ENCODE measurements at regions not wholly inside any gene's neighbourhood (a gene's known extent, or its start where the extent isn't known, plus 50 kb on each side); places are given as distances from the start of the nearest gene placed in this dataset.

DNA sequence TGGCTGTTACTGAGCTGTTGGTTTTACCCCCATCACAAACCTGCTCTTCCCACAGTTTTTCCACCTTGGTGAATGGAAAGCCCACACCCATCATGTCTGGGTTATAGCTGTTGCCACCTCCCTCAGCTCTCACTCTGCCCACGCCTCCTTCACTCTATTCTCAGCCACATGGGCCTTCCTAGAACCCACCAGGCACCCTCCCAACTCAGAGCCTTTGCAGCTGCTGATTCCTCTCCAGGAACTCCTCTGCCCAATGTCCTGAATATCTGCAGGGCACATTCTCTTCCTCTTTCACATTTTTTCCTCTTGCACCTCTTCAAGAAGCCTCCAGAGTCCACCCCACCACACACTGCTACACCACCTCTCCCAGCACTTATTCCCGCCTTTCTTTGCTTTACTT, 177.4 kb downstream of the TBXT start:
- H3K27ac Mint-ChIP-seq = no peak overlapping the region
- no peak overlapping the region for H3K4me3 Mint-ChIP-seq
- H3K27me3 Mint-ChIP-seq = peaks cover 55% of the 10 kb centered on the region
- no peak for DNase-seq
- H3K4me1 Mint-ChIP-seq (ENCODE audit: low read depth) = peaks cover 14% of the 10 kb centered on the region
- no peaks in the 10 kb centered on the region for H3K9me3 Mint-ChIP-seq
- H3K36me3 Mint-ChIP-seq (ENCODE audit: low read depth) = no peaks in the 10 kb centered on the region

DNA sequence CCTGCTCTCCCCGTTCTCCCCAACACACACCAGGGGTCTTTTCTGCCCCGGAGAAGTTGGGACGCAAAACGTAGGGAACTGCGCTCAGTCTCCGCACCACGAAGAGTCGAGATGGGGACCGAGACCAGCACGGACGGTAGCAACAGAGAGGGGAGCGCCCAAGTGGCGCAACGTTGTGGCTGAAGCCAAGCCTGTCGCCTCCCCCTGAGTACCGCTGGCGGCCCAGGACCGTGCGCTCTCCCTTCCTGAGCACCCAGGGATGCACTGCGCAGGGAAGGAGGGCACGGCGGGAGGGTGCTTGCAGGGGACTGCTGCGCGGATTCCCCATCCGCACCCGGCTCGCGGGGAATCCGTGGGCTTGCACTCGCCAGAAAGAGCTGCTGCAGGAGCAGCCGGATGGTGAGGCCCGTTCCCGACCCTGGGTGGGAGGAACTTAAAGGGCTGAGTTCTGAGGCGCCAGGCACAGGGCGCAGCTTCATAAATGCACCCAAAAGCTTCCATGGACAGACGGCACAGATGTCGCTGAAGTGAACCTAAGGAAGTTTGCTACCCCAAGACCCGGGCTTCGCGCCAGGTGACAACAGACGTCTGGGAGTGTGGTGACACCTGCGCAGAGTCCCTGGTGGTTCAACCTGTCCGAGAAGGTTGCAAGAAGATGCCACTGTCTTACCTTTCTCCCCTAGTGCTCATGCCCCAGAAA, 178.7 kb downstream of the TBXT start:
- DNase-seq = no peak
- H3K4me1 Mint-ChIP-seq (ENCODE audit: low read depth) = peaks cover 14% of the 10 kb centered on the region
- no peak overlapping the region for H3K27ac Mint-ChIP-seq
- no peaks in the 10 kb centered on the region for H3K9me3 Mint-ChIP-seq
- peaks cover 61% of the 10 kb centered on the region for H3K27me3 Mint-ChIP-seq
- H3K4me3 Mint-ChIP-seq = no peak overlapping the region
- H3K36me3 Mint-ChIP-seq (ENCODE audit: low read depth) = no peaks in the 10 kb centered on the region

DNA sequence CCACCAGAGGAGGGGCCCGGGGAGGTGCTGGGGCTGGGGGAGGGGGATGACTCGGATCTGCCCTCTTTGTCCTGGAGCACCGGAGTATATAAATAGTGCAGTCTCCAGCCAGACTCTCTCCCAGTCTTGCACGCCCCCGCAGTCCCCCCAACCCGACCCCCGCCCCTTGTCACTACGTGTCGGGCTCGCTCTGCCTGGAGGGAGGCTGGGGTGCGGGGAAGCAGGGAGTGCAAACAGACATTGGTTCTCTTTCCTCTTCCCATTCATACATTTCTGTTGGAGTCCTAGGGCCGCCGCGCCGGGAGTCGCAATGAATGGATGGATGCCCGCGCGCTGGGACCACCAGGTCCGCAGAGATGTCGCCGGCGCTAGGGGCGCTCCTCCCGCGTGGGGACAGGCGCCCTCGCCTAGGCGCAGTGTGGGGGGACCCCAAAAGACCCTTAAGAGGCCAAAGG, 179.3 kb downstream of the TBXT start:
- Mint-ChIP-seq H3K27me3 (peaks cover 61% of the 10 kb centered on the region), H3K4me1 (ENCODE audit: low read depth) (peaks cover 14% of the 10 kb centered on the region), H3K9me3 (no peaks in the 10 kb centered on the region), H3K36me3 (ENCODE audit: low read depth) (no peaks in the 10 kb centered on the region), H3K27ac (no peak overlapping the region), H3K4me3 (no peak overlapping the region)
- no peak for DNase-seq

DNA sequence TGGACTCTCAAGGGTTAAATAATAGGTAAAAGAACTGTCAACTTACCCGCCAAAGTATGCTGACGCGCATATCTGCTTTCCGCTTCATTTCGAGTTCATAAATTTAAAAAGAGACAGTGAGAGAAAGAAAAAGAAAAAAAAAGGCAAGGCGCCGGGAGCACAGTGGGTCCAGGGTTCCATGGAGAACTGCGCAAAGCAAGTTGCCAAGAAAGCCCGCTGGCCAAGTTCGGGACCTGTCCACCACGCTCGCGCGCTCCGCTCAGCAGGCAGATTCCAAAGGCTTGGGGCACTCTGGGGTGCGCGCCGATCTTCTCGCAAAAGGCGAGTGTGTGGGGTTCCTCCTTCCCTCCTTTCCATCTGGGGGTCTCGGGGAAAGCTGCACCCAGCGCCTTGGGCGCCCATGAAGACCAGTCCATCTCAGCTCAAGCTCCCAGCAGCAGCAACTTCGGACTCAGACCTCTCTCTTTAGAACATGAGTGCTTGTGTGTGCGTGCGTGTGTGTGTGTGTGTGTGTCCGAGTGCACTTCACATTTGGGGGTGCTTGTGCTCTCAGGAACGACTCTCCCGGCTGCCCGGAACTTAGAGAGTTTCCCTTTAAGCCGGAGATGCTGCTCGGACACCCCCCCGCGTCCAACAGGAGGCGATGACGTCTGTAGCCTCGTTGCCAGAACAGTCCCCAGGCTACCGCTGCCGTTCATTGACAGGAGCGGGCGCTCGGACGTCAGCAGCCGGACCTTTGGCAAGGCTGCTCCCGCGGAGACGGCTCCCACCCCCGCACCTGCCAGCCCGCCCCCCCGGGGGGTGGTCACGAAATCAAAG, 180.0 kb downstream of the TBXT start:
- DNase-seq = no peak
- H3K27ac Mint-ChIP-seq = no peak overlapping the region
- no peak overlapping the region for H3K4me3 Mint-ChIP-seq
- peaks cover 67% of the 10 kb centered on the region for H3K27me3 Mint-ChIP-seq
- peaks cover 14% of the 10 kb centered on the region for H3K4me1 Mint-ChIP-seq (ENCODE audit: low read depth)
- no peaks in the 10 kb centered on the region for H3K9me3 Mint-ChIP-seq
- no peaks in the 10 kb centered on the region for H3K36me3 Mint-ChIP-seq (ENCODE audit: low read depth)

DNA sequence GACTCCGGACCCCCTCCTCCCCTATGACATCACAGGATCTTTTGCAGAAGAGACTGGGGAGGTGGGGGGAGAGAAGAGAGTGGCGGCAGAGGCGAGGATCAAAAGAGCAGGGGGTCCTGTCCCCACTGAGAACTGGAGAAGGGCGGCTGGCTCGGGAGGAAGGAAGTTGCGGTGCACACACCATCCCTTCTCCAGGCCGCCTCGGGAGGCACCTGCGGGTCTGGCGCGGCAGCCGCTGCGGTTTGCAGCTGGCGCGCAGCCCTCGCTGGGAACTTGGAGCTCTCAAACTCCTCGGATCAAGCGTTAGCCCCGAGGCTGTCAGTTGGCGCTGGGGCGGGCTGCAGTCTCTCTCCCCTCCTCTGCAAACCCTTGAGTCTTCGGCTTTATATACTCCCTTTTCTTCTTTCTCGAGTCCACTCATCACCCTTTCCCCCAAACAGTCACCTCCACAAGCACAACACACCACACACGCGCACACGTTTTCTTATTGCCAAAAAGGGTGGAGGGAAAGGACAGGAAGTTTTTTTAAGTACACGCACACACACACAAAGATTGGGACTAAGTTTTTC, 180.7 kb downstream of the TBXT start:
- Mint-ChIP-seq H3K27me3 (peaks cover 68% of the 10 kb centered on the region), H3K36me3 (ENCODE audit: low read depth) (no peaks in the 10 kb centered on the region), H3K4me3 (no peak overlapping the region), H3K9me3 (no peaks in the 10 kb centered on the region), H3K4me1 (ENCODE audit: low read depth) (peaks cover 14% of the 10 kb centered on the region), H3K27ac (no peak overlapping the region)
- DNase-seq = no peak

DNA sequence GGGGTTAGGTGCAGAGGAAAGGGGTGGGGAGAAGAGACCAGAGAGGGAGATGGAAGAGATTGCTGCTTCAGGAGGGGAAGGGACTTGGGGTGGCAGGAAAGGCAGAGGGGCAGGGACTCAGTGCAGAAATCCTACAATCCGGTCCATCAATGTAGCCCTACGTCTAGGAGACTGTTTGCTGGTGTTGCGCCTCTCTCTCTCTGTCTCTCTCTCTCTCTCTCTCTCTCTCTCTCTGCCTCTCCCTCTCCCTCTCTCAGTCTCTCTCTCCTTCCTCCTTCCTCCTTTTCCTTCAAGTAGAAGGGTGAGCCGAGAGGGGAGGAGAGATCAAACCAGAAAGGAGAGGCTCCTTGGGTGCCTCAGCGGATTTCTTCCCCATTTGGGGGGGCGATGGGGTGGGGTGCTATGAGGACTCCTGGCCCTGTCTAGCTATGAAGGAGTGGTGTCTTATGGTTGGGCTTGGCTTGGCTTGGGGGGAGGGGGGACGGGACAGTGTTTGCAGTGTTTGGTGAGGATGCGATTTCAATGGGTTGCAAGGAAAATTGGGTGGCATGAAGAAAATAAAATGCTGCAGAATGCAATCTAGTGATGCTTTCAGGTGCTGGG, 181.2 kb downstream of the TBXT start:
- H3K9me3 Mint-ChIP-seq = no peaks in the 10 kb centered on the region
- peaks cover 68% of the 10 kb centered on the region for H3K27me3 Mint-ChIP-seq
- H3K27ac Mint-ChIP-seq = no peak overlapping the region
- H3K36me3 Mint-ChIP-seq (ENCODE audit: low read depth) = no peaks in the 10 kb centered on the region
- peaks cover 14% of the 10 kb centered on the region for H3K4me1 Mint-ChIP-seq (ENCODE audit: low read depth)
- H3K4me3 Mint-ChIP-seq = no peak overlapping the region
- DNase-seq = no peak

DNA sequence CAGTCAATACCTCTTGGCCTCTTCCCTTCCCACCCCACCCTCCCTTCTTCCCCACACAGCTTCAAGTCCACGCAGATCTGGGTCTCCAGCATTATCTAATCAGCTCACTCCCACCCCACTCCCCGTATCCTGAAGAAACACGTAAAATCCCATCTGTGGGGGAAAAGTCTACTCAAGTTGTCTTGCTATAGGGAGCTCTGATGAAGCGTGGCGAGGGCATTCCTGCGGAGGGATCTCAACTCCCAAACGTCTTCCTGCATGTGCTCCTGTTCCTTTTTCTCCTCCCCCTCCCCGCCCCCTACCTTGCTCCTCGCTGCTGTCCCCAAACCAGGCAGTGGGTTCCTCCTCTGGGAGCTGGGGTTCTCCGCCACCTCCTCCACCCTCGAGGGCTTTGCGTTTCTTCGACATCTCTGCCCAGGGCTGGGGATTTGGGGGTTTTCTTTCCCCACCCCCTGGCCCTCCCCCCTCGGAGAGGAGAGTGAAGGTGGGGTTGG, 181.8 kb downstream of the TBXT start:
- Mint-ChIP-seq H3K36me3 (ENCODE audit: low read depth) (no peaks in the 10 kb centered on the region), H3K4me3 (no peak overlapping the region), H3K27me3 (peaks cover 65% of the 10 kb centered on the region), H3K4me1 (ENCODE audit: low read depth) (peaks cover 14% of the 10 kb centered on the region), H3K9me3 (no peaks in the 10 kb centered on the region), H3K27ac (no peak overlapping the region)
- DNase-seq = no peak

DNA sequence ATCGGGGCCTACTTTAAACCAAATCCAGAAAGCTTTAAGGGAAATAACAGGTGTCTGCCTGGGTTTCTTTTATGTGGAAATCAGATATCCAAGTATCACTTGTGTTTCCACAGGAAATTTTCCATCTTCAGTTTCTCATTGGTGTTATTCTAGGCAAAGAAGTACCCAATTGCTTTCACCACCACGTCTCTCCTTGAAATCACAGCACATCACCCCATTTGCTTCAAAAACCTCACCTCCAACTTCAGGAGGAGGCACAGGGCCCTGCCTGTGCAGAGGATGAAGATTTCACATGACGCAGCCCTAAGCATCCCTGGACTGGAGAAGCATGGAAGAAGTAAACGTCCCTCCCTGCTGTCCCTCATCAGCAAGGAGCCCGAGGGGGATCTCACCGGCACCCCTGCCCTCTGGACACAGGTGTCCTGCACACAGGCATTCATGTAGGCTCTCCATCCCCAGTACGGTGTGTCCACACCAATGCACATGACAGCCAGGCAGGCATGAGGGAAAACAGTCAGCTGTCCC, 182.3 kb downstream of the TBXT start:
- Mint-ChIP-seq H3K4me3 (no peak overlapping the region), H3K27me3 (peaks cover 64% of the 10 kb centered on the region), H3K36me3 (ENCODE audit: low read depth) (no peaks in the 10 kb centered on the region), H3K4me1 (ENCODE audit: low read depth) (peaks cover 14% of the 10 kb centered on the region), H3K9me3 (no peaks in the 10 kb centered on the region), H3K27ac (no peak overlapping the region)
- no peak for DNase-seq

DNA sequence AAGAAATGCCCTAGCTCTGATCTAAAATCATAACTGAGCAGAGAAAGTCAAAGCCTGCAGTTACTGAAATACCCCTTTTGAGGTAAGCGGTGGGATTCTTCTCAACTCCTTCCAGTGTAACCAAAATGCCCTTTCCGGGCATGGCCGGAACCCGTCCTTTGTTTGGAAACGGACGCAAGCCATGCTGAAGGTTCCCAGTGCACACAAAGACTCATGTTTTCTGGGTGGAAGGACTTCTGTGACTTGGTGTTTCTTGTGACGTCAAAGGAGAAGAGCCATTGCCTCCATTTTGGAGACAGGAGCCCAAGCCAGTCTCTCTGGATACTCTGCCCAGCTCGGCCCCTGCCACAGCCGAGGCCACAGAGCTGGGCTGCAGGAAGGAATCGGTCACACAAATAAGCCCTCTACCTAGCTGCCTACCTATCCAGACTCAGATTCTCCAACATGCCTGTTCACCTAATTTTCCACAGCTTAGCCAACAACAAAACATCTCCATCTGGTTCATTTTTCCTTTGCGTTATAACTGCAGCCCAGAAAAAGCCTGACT, 182.8 kb downstream of the TBXT start:
- DNase-seq = no peak
- no peak overlapping the region for H3K4me3 Mint-ChIP-seq

DNA sequence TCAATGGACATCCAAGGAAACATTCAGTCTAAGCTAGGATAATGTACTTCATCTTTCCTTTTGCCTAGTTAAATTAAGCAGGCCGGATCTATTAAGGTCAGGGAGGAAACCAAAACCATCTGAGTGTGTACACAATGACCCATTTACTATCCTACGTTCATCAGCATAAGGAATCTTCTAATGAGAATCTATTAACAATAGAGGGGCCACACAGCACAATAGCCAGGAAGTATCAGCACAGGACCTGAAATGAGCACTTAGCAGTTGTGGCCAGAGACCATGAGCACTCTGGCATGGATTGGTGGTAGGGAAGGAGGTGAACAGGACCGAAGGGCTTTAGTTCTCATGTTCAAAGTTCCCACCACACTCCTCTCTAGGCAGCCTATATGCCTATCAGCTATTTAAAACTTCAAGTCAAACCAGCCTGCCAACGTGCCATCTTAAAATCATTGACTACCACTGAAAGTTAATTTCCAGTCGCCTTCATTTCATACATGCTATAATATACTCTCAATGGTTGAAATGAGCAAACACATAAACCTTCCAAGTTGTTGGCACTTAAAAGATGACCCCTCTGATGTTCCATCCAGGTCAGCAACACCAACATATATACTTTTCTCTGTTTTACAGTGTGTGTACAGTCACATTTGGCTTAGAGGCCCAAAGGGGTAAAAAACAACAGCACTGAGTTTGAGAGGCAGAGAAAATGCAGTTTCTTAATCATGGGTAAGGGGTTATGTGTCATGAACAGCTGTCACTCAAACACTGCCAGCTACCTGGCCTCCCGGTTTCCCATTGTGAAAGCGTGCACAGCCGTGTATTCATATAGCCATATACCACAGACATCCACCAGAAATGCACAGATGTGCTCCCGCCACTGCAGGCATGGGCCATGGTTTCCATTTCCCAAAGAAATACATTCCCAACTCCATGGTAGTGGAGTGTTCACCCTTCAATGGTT, 184.3 kb downstream of the TBXT start:
- Mint-ChIP-seq H3K27ac (no peak overlapping the region), H3K4me1 (ENCODE audit: low read depth) (peaks cover 13% of the 10 kb centered on the region)

More for the DNA sequence above, 182.8 kb downstream of the TBXT start:
- H3K4me1 Mint-ChIP-seq (ENCODE audit: low read depth) = peaks cover 14% of the 10 kb centered on the region
- peaks cover 59% of the 10 kb centered on the region for H3K27me3 Mint-ChIP-seq
- H3K9me3 Mint-ChIP-seq = no peaks in the 10 kb centered on the region
- H3K27ac Mint-ChIP-seq = no peak overlapping the region
- no peaks in the 10 kb centered on the region for H3K36me3 Mint-ChIP-seq (ENCODE audit: low read depth)

DNA sequence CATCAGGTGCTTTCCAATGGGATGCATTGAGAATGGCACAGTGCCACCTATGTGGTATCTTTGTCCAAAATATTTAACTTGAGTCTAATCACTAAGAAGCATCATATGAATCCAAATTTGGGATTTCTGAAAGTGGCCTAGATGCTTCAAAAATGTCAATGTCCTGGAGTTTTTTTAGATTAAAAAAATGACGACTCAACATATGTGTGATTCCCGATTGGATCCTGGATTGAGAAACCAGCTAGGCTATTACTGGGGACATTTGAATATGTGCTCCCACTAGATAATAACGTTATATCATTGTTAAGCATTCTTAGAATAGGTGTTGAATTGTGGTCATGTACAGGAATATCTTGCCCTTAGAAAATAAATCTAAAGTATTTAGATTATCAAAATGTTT, 189.2 kb downstream of the TBXT start:
- Mint-ChIP-seq H3K36me3 (ENCODE audit: low read depth) (no peaks in the 10 kb centered on the region), H3K27me3 (peaks cover 12% of the 10 kb centered on the region), H3K4me1 (ENCODE audit: low read depth) (no peaks in the 10 kb centered on the region), H3K9me3 (no peaks in the 10 kb centered on the region), H3K27ac (no peak overlapping the region), H3K4me3 (no peak overlapping the region)
- no peak for DNase-seq

More for the DNA sequence above, 184.3 kb downstream of the TBXT start:
- H3K4me3 Mint-ChIP-seq = no peak overlapping the region
- H3K9me3 Mint-ChIP-seq = no peaks in the 10 kb centered on the region
- H3K36me3 Mint-ChIP-seq (ENCODE audit: low read depth) = no peaks in the 10 kb centered on the region
- peaks cover 45% of the 10 kb centered on the region for H3K27me3 Mint-ChIP-seq
- DNase-seq = no peak

DNA sequence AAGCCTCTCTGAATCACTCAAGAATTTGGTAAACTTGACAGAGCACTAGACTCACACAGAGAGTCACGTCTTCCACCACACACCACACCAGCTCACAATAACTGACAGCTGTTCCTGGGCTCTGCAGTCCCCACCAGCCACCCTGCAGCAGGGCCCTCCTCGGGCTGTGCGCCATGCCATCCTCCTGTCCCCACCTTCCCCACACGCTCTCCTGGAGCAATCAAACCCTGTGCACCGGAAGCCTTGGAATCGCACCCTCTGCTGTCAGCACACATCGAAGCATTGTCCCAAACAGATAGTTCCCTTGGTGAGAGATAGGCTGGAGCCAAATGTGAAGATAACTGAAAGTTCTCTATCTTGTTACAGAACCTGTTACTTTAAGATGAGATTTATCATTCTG, 191.0 kb downstream of the TBXT start:
- no peaks in the 10 kb centered on the region for H3K9me3 Mint-ChIP-seq
- no peaks in the 10 kb centered on the region for H3K36me3 Mint-ChIP-seq (ENCODE audit: low read depth)
- no peak for DNase-seq
- peaks cover 4% of the 10 kb centered on the region for H3K27me3 Mint-ChIP-seq
- H3K4me3 Mint-ChIP-seq = no peak overlapping the region
- no peaks in the 10 kb centered on the region for H3K4me1 Mint-ChIP-seq (ENCODE audit: low read depth)
- H3K27ac Mint-ChIP-seq = no peak overlapping the region

DNA sequence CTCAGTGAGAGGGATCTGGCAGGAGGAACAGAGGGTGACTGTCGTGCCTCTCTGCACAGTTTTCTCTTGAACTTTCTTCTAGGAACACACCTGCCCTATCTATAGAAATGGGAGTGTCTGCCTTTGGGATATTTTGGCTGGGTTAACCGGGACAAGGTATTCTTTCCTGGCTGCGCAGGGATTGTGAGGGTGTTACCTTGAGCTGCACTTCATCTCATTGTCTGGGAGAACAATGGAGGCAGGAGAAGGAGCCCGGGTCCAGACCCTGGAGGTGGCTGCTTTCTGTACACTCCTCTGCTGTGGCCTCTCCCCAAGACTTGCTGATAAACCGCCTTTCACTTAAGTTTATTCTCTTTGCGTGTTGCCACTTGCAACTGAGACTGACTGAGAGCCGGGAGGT, 192.8 kb downstream of the TBXT start:
- no peaks in the 10 kb centered on the region for H3K36me3 Mint-ChIP-seq (ENCODE audit: low read depth)
- DNase-seq = no peak
- H3K4me3 Mint-ChIP-seq = no peak overlapping the region
- H3K9me3 Mint-ChIP-seq = no peaks in the 10 kb centered on the region
- H3K4me1 Mint-ChIP-seq (ENCODE audit: low read depth) = no peaks in the 10 kb centered on the region
- H3K27ac Mint-ChIP-seq = no peak overlapping the region
- H3K27me3 Mint-ChIP-seq = no peaks in the 10 kb centered on the region
